ENCODE measurements at regions not wholly inside any gene's neighbourhood (a gene's known extent, or its start where the extent isn't known, plus 50 kb on each side); places are given as distances from the start of the nearest gene placed in this dataset.

DNA sequence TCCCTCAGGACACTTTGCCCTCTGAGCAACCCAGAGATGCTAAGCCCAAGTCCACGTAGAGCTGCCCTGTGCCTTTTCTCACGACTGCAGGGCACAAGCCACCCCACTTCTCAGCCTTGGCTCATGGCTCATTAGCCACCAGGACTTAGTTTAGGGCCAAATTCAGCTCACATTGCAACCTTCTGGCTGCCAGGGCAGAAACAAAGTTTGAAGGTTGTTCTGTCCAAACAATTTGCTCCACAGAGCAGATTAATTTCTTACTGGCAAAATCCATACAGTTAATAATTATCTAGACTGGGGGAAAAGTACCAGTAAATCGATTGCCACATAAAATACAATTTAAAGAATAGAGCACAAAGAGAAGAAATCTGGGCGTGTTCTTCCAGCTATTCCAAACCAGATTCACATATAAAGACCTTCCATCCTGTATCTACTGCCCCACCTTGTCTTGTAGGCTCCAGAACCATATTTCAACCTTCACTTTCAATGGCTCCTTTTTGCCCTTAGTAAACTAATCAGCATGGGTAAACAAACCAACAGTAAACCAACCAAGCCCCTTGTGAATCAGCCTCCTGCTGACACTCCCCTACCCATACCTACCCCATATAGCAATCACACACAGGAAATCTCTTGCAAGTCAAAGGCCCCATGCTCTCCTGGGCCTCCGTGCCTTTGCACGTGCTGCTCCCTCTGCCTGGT is 101.9 kb downstream of the QRSL1 start:
- CTCF ChIA-PET (ENCODE audit: low intra/inter-chr PET ratio), result no interaction called here
- Histone ChIP-seq H4K20me1 (replicated peaks; ENCODE audit: control insufficient read depth, insufficient read depth, low read length) (no peaks in the 10 kb centered on the region), H3K9ac (ENCODE audit: insufficient read depth in 1 of 2, low read depth in 2 of 2, low read length in 2 of 2) (no peak overlapping the region), H3K4me2 (ENCODE audit: insufficient read depth, low read length) (no peak overlapping the region), H3K27ac (ENCODE audit: extremely low read depth, low read depth, low read length) (no peak overlapping the region), H3K27me3 (ENCODE audit: control insufficient read depth in 2 of 2, insufficient read depth in 2 of 2, low read length in 2 of 2) (0 out of 5 replicates have a peak, but pooled peaks cover 0 to 4% of the 10 kb centered on the region in 2 experiments), H3K79me2 (ENCODE audit: control insufficient read depth, insufficient read depth, low read length) (no peaks in the 10 kb centered on the region), H3K36me3 (ENCODE audit: control insufficient read depth, insufficient read depth, low read length) (no peaks in the 10 kb centered on the region), H3K9me3 (replicated peaks; ENCODE audit: control insufficient read depth, insufficient read depth, low read depth, low read length) (no peaks in the 10 kb centered on the region), H3K4me1 (replicated peaks in 1 of 2; ENCODE audit: control insufficient read depth in 2 of 2, insufficient read depth in 2 of 2, low read length in 2 of 2) (no peaks in the 10 kb centered on the region), H3K9me1 (ENCODE audit: control insufficient read depth, insufficient read depth, low read length) (no peaks in the 10 kb centered on the region), H3K4me3 (no peak overlapping the region), H2AFZ (ENCODE audit: low read depth, low read length) (no peak overlapping the region)
- POLR2A ChIA-PET, result interaction anchor here (0.5 to 1.1 kb wide), 3 partner anchors 9 to 115 kb away, joined by 3 to 4 read pairs (median 3); no protein-coding TSS in a partner anchor
- TF ChIP-seq MCM5 (IDR thresholded peaks at IDR 0.05; ENCODE audit: low read depth) (no peak), SAP30 (IDR thresholded peaks at IDR 0.05; ENCODE audit: borderline replicate concordance, insufficient read depth, low read depth, low read length, poor library complexity, severe bottlenecking) (no peak), STAT5B (CRISPR knock-in tag; IDR thresholded peaks at IDR 0.05) (no peak), LCOR (CRISPR knock-in tag; IDR thresholded peaks at IDR 0.05) (no peak), MTA3 (IDR thresholded peaks at IDR 0.05; ENCODE audit: borderline replicate concordance) (no peak)
- 6% methylated on average over 6 of the region's 6 CpGs for WGBS (ENCODE audit: insufficient coverage, low coverage, missing lambda C conversion rate)
- ATAC-seq (no peak), DNase-seq (ENCODE audit: extremely low read depth in 1 of 4, low spot score in 3 of 4) (no peak), FAIRE-seq (no peak)
- intact Hi-C loops (cut with micrococcal nuclease) (loop anchor here (10.0 kb wide), 1 partner anchor 244 kb away; the partner anchor contains the start of gene CD24), in situ Hi-C loops (cut with MboI) (no loop called here)
- no TSS peak for BruUV-seq (replicated peaks)

DNA sequence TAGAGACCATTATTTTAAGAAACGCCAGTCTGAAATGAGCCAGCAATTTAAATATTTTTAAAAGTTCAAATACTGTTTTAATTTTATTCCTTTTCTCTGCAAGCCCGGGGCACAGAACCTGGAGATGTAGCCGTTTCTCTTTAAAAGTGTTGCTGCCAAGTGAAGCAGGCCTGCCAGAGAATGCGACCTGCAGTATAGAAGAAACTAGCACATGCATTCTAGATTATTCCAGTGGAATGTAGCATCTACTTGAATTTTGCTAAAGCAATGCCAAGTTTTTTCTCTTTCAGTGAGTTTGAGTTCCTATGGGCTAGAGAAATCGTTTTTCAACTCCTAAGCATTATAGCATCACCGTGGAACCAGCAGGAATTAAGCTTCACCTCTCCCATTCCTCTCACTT is 101.3 kb downstream of the QRSL1 start:
- ATAC-seq, result no peak
- ChIA-PET POLR2A (interaction anchor here (0.5 to 1.2 kb wide), 4 partner anchors 9 to 116 kb away, joined by 3 to 4 read pairs (median 3); no protein-coding TSS in a partner anchor), CTCF (ENCODE audit: low intra/inter-chr PET ratio) (no interaction called here)
- Histone ChIP-seq H3K27me3 (ENCODE audit: control insufficient read depth in 2 of 2, insufficient read depth in 2 of 2, low read length in 2 of 2) (0 out of 5 replicates have a peak, but pooled peaks cover 0 to 4% of the 10 kb centered on the region in 2 experiments), H3K4me3 (no peak overlapping the region), H3K27ac (ENCODE audit: extremely low read depth, low read depth, low read length) (no peak overlapping the region), H2AFZ (ENCODE audit: low read depth, low read length) (no peak overlapping the region), H3K9me3 (replicated peaks; ENCODE audit: control insufficient read depth, insufficient read depth, low read depth, low read length) (no peaks in the 10 kb centered on the region), H3K79me2 (ENCODE audit: control insufficient read depth, insufficient read depth, low read length) (no peaks in the 10 kb centered on the region), H4K20me1 (replicated peaks; ENCODE audit: control insufficient read depth, insufficient read depth, low read length) (no peaks in the 10 kb centered on the region), H3K9me1 (ENCODE audit: control insufficient read depth, insufficient read depth, low read length) (no peaks in the 10 kb centered on the region), H3K9ac (ENCODE audit: insufficient read depth in 1 of 2, low read depth in 2 of 2, low read length in 2 of 2) (no peak overlapping the region), H3K4me2 (ENCODE audit: insufficient read depth, low read length) (no peak overlapping the region), H3K4me1 (replicated peaks in 1 of 2; ENCODE audit: control insufficient read depth in 2 of 2, insufficient read depth in 2 of 2, low read length in 2 of 2) (no peaks in the 10 kb centered on the region), H3K36me3 (ENCODE audit: control insufficient read depth, insufficient read depth, low read length) (no peaks in the 10 kb centered on the region)
- intact Hi-C loops (cut with micrococcal nuclease), result loop anchor here (10.0 kb wide), 1 partner anchor 244 kb away; the partner anchor contains the start of gene CD24
- FAIRE-seq, result no peak
- no TSS peak for BruUV-seq (replicated peaks)
- in situ Hi-C loops (cut with MboI), result no loop called here
- 2% methylated on average over 6 of the region's 6 CpGs for WGBS (ENCODE audit: insufficient coverage, low coverage, missing lambda C conversion rate)
- DNase-seq (ENCODE audit: extremely low read depth in 1 of 4, low spot score in 3 of 4), result no peak
- TF ChIP-seq ZNF766 (CRISPR knock-in tag; conservative IDR thresholded peaks at IDR 0.05) (no peak), FOXJ3 (CRISPR knock-in tag; IDR thresholded peaks at IDR 0.05) (no peak), PCBP2 (IDR thresholded peaks at IDR 0.05; ENCODE audit: low read depth, low read length, poor library complexity, severe bottlenecking) (no peak), BRF1 (IDR thresholded peaks at IDR 0.05; ENCODE audit: borderline replicate concordance, extremely low read depth, insufficient read length) (no peak), NFE2L1 (tag; IDR thresholded peaks at IDR 0.05; ENCODE audit: borderline replicate concordance, low read depth) (no peak), ZNF146 (CRISPR knock-in tag; IDR thresholded peaks at IDR 0.05; ENCODE audit: unreplicated experiment) (no peak), HLTF (IDR thresholded peaks at IDR 0.05) (no peak), DIDO1 (tag; IDR thresholded peaks at IDR 0.05; ENCODE audit: low read depth) (no peak), HMGN3 (IDR thresholded peaks at IDR 0.05; ENCODE audit: borderline replicate concordance, extremely low read depth, insufficient read length, low read depth, low read length) (no peak), NCOA4 (IDR thresholded peaks at IDR 0.05; ENCODE audit: partially characterized antibody) (no peak), RHOXF2B (CRISPR knock-in tag; conservative IDR thresholded peaks at IDR 0.05) (no peak), RAD21 (CRISPR knock-in tag; conservative IDR thresholded peaks at IDR 0.05 in 1 of 2, IDR thresholded peaks at IDR 0.05 in 1 of 2) (no peak)

Measured in K562 (cell line).